Renal cortex interstitium (tissue), 11 donors: ENCODE measurements at regions not wholly inside any gene's neighbourhood (a gene's known extent, or its start where the extent isn't known, plus 50 kb on each side); places are given as distances from the start of the nearest gene placed in this dataset.
A peak's percentile ranks its signal among the peaks of the same experiment; 100 is the strongest.
"Not testable (repeated sequence)": the region's sequence is repeated elsewhere in the genome, so short reads cannot be mapped to it uniquely, and the experiment has no call there.

ENCODE experiments used
- DNase-seq, 11 donors: peaks; one replicate each; pipeline ENCODE4 v3.0.0-alpha.2; 2013; ENCODE audit warnings: low read depth in 9 of 11, low spot score in 4 of 11; ENCODE audit errors: extremely low read depth in 1 of 11

DNA sequence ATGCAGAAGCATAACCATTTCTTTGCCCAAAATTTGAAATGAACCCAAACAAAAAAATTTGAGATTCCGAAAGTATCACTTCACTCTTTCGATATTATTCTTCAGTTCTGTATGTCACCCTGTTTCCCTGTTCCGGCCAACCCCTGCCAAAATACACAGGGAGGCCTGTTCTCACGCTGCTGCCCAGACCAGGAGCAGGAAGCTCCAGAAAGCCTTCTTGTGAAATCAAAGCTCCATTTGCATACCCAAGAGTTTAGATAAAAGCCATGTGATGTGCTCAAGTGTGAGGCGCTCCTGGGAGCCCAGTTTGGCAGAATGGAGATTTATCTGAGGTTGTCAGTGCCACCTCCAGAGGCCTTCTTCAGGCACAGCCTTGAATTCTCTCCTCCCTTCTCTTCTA is 236.2 kb downstream of the FGFR2 start:
- DNase-seq: no peak

DNA sequence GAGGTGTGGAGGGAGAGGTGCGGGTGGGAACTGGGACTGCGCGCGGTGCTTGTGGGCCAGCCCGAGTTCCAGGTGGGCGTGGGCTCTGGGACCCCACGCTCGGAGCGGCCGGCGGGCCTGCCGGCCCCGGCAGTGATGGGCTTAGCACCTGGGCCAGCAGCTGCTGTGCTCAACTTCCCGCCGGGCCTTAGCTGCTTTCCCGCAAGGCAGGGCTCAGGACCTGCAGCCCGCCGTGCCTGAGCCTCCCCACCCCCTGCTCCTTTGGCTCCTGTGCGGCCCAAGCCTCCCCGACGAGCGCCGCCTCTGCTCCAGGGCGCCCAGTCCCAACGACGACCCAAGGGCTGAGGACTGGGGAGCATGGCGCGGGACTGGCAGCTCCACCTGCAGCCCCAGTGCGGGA is 232.7 kb downstream of the FGFR2 start:
- no peak for DNase-seq

DNA sequence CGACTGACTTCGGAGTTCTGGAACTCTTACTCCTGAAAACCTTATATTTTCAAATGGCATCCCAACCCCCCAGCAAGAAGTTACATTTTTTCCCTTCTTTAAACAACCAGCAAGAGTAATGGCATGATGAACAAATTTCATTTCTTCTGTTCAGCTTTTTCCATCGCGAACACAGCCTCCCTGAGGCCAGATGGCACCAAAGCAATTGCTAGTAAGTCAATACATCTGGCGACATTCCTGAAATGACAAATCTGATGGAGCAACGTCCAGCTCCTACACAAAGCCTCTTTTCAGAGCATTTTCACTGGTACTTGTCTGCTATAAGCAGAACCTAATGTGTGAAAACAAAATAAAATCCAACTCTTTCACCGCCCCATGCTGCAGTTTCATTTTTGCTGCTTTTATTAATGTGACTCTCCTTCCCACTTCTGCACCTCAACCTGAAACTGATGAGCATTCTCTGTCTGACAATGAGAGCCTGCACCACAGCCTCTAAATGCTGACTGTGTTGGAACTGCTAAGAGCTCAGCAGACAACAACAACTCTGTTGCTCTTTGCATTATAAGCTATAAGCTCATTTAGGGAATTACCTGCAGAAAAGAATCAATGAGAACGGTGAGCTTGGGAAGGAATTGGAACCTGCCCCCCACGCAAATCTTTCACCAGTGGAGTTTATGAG is 229.8 kb downstream of the FGFR2 start:
- no peak for DNase-seq

DNA sequence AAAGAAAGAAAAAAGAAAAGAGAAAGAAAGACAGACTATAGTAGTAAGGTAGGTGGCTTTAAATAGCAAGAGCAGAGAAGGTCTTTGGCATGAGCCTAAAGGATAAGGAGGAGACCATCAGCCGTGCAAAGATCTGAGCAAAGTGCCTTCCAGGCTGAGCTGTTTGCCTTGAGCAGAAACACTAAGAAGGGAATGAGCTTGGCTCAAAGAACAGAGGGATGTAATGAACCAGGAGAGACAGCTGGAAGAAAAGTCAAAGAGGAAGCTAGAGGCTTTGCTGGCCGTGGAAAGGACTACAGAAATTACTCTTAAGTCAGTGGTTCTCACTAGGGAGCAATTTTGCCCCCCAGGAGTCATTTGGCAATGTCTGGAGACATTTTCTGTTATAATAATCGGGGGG is 228.6 kb downstream of the FGFR2 start:
- no peak for DNase-seq

DNA sequence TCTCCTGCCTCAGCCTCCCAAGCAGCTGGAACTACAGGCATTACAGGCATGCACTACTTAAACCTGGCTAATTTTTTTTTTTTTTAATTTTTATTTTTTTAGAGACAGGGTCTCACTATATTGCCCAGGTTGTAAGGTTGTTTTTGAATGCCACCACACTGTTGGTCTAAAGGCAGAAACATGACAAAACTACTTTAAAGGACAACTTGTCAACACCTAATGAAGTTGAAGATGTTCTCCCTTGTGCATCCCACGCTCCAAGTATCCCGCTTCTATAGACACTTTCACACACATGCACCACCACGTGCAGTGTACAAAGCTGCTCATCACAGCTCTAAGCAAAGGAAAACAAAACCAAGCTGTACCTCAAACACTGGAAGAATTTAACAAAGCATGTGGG is 226.4 kb downstream of the FGFR2 start:
- DNase-seq: no peak

DNA sequence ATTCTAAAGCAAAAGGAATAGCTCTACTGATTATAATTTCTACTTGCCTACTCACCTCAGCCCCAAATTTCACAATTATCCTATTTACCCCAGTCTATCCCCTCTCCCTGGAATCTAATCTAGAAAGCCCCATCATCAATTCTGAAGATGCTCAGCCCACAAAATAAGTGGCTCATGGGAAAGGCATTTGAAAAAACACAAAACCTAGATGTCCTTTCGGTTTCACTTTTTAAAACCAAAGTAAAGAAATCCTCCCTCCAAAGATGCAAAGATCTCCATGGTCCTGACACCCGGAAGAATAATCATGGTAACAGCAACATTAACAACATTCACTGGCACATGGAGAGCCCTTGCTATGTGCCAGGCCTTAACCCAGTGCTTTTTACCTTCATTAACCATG is 224.8 kb downstream of the FGFR2 start:
- DNase-seq: no peak

DNA sequence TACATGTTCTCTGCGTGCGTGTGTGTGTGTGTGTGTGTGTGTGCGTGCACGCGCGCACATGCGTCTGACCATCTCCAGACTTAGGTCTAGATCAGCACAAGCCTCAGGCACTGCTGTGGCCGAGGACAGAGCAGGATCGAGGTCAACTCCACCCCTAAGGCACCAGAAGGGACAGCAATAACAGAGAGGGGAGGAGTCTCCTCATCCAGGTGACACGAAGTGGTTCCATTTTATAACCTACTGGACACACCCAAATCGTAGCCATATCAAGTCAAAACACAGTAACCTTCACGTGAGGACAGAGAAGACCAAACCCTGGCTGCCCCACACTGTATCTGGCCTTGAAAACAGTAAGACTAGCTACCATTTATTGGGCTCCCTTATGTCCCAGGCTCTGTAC is 224.1 kb downstream of the FGFR2 start:
- no peak for DNase-seq

DNA sequence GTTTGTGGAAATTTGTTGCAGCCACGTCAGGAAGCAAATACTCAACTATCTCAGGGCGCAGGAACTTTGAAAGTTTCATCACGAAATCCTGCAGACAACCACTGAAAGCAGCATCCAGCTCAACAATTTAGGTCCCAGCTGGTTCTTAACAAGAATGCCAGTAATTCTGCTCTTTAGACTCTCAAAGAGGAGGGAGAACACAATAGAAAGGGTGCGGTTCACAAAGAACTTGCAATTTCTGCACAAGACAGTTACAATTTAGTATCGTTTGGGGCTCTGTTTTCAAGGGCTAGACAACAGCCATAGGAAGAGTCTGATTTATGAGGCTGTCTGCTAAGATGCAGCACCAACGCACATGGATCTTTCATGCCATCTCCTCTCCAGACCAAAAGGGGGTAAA is 223.1 kb downstream of the FGFR2 start:
- peak in 1 of 11 donors; percentile 22 for DNase-seq

DNA sequence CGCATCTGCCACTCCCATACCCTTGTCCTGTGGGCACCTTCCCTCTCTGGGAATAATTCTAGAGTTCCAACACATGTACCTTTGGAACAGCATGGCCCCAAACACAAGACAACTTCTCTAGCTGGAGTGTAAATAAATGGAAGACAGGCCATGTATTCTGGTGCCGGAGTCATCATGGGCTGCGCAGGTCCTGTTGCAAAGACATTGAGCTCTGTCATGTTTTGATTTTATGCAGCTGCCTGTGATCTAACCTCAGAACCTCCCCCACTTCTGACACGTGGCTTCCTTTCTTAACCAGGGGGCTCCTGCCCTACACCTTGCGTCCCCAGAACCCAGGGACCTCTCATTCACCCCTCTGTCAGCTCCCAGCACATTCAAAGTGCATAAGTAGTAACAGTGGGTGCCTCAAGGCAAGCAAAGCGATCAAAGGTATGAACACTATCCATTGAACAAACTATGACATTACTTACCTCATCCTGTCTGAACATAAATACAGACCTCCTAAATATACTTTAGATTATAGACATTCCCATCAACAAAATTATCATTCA is 219.9 kb downstream of the FGFR2 start:
- DNase-seq: no peak

DNA sequence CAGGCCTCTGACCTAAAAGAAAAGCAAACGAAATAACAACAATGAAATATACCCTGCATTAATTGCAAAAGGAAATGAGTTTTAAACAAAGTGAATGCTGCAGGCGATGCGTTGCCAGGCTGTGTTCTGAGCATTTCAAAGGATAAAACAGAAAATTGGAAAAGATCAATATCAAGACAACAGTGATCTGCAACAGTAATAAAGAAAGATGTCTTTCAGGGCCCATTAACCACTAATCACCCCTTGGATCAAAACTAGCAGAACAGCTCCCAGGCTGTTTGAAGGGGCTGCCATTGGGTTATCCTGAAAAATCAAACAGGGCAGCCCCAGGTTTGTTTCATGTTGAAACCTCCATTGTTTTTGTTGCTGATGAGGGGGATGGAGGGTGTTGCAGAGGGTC is 219.2 kb downstream of the FGFR2 start:
- no peak for DNase-seq

DNA sequence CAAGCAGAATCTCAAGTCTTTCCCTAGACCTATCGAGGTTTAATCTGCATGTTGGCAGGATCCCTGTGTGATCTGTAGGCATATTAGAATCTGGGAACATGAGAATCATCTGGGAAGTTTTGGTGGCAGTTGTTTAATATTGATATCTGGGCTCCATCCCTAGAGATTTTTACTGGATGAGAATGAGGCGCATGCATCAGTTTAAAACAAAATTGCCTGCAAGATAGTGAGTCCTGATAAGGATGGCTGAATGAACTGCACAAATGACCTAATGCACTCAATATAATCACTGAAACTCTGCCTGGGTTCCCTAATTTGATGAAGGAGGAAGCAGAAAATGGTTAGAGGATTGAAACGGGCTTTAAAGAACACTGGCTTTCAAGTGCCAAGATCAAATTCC is 218.0 kb downstream of the FGFR2 start:
- DNase-seq: no peak

DNA sequence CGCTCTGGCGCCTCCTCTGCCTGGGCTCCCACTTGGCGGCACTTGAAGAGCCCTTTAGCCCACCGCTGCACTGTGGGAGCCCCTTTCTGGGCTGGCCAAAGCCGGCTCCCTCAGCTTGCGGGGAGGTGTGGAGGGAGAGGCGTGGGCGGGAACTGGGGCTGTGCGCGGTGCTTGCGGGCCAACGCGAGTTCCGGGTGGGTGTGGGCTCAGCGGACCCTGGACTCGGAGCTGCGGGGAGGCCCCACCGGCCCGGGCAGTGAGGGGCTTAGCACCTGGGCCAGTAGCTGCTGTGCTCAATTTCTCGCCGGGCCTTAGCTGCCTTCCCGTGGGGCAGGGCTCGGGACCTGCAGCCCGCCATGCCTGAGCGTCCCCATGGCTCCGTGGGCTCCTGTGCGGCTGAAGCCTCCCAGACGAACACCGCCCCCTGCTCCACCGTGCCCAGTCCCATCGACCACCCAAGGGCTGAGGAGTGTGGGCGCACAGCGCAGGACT is 216.2 kb downstream of the FGFR2 start:
- DNase-seq: not testable (repeated sequence)

DNA sequence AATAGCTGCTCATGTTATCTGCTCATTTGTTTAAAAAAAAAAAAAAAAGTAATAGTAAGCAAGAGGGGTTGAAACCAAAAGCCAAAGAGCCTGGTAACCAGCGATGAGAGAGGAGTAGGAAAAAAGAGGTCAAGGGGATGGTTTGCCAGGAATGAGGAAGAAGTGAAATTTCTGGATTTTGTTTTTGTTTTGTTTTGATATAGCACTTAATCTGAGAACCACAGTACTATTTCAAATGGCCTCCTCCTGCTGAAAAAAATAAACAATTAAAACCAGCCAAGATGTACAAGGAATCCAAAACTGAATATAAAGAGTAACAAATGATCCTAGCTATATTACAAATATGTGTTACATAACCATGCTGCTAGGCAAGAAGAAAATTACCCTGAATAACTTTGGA is 213.1 kb downstream of the FGFR2 start:
- DNase-seq: no peak

DNA sequence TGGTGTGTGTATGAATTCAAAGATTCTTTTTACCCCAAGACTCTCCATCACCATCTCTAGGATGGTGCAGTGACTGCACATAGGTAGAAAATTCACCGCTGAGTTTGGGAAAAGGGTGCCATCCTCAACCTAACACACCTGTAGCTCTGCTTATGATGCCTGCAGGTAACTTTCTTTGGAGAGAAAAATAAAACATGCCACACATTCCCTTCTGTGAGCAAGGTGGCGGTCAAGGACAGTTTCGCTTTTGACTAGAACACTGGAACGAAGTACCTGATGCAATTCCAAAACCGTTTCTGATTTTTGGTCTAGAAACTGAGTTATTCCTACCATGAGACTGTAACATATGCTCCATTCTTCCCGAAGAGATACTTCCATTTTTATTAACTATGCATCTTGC is 205.6 kb downstream of the FGFR2 start:
- DNase-seq: no peak

DNA sequence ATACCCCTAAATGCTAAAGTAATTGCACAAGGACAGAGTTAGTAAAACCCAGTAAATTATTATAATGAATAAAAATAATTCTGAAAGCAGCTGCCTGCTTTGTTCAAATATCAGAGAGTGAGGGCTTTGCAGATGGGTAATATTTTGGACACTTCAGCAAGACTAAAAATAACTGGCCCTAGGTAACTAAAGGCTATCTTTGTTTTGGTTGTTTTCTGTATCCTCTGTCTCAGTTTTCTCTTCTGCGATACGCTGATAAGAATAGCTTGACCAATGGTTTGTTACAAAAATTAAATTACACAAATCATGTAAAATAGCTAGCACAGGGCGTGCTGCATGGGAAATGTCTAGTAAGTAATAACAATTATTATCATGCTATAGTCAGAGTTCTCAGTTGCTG is 204.7 kb downstream of the FGFR2 start:
- DNase-seq: no peak

DNA sequence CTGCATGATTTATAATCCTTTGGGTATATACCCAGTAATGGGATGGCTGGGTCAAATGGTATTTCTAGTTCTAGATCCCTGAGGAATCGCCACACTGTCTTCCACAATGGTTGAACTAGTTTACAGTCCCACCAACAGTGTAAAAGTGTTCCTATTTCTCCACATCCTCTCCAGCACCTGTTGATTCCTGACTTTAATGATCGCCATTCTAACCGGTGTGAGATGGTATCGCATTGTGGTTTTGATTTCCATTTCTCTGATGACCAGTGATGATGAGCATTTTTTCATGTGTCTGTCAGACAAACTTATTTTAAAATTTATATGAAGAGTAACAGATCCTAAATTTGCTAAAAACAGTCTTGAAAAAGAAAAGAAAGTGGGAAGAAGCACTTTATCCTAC is 197.7 kb downstream of the FGFR2 start:
- DNase-seq: not testable (repeated sequence)

DNA sequence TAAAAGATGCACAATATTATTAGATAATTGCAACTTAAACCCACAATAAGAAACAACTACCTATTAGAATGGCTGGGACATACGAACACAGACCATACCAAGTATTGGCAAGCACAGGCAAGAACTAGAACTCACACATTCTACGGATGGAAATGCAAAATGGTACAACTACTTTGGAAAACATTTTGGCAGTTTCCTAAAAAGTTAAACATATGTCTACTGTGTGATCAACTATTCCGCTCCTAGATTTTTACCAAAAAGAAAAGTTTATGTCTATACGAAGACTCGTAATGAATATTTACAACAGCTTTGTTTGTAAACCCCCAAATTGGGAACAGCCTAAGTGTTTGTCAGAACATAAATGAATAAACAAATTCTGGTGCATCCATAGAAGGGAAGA is 194.7 kb downstream of the FGFR2 start:
- DNase-seq: no peak

DNA sequence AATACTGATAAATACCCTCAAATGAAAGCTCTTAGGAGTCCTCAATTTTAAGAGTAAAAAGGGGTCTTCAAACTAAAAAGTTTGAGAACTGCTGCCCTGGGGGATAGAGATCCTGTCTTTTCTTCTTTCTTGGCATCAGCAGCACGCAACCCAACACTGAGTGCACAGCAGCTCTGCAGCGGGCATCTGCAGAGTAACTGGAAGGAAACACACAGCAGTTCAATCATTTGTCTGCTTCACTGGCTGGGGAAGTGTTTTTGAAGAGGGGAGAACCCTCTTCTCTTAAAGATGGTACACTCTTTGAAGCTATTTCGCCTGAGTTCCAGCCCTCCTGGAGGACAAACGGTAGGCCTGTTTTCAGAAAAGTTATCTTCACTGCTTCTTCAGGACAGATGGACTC is 193.6 kb downstream of the FGFR2 start:
- no peak for DNase-seq

DNA sequence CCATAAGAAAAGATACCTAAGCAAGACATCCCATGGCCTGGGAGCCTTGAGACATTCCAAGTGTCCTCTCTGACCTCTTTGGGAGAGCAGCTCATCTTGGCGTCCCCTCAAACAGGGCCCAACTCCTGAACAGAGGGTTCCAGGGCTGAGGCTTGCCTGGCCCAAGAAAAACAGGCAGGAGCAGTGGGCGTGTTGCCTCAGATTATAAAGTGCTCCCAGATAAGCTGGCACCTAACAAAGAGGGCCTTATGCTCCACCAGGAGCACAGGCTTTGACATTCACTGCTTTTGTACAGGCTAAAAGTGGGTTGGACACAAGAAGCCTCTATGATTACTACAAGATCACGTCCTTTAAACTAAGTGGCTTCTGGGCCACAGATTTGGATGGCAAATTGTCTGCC is 193.1 kb downstream of the FGFR2 start:
- no peak for DNase-seq

DNA sequence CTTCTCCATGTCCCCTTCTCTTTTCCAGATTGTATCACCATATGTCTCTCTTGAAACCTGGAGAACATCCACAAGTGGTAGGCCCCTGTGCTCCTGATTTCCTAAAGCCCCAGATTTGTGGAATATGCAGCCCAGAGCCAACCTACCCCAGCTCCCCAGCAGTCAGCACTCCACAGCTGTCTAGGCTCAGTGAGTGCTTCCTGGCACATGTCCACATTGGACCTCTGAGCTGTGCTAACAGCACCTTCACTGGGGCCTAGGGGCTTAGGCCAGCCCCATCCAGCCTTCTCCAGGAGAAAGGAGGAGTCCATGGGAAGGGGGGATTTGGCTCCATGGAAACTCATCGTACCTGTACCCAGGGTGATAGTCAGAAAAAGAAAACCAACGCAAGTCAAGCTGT is 192.7 kb downstream of the FGFR2 start:
- no peak for DNase-seq

DNA sequence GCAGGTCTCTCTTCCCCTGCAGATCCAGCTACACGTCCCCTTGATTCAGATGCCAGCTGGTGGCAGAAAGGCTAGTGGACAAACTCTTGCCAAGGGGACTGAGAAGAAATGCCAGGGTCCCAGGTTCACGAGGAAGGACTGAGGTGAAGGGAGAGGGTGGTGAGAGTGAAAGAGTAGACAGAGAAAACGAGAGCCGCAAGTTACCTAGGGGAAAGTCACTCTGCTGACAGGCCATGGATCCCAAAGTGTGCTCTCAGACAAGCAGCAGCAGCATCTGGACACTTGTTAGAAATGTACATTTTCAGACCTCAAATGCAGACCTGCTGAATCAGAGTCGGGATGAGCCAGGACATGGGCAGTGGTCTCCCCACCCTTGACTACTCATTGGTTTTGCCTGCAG is 192.3 kb downstream of the FGFR2 start:
- DNase-seq: no peak
